ENCODE measurements at regions not wholly inside any gene's neighbourhood (a gene's known extent, or its start where the extent isn't known, plus 50 kb on each side); places are given as distances from the start of the nearest gene placed in this dataset.

DNA sequence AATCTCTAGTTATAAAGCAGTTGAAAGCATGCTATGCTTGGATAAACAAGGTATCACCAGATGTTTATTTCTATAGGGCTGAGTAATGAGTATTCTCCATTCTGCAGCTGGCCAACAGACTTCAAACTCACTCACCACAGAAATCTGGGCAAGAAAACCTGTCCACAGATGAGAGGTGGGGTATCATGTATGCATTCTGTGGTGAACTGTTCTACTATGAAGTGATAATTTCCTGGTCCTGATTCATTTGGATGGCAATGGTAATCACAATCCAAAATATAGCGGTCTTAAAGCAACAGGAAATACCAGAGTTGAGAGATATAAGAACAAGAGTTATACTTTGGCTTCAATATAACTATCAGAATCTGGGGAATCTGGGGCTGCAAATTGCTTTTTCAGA is 65.9 kb upstream of the EFNA5 start:
- TF ChIP-seq EZH2 (IDR thresholded peaks at IDR 0.05; ENCODE audit: insufficient read depth, poor library complexity, severe bottlenecking) (no peak), EZH2phosphoT487 (IDR thresholded peaks at IDR 0.05; ENCODE audit: insufficient read depth, low read depth) (no peak)

All from GM23248 (cell line).